Colonic mucosa (tissue), 4 donors: ENCODE measurements at regions not wholly inside any gene's neighbourhood (a gene's known extent, or its start where the extent isn't known, plus 50 kb on each side); places are given as distances from the start of the nearest gene placed in this dataset.

Experiments
- DNase-seq: peaks from one replicate; pipeline ENCODE4 v3.0.0-alpha.2; 2020
- H3K27ac ChIP-seq: fragments of 200-600 bp; one replicate; pipeline ENCODE4 v1.8.0; 2021
- H3K27me3 ChIP-seq: fragments of 200-600 bp; one replicate; pipeline ENCODE4 v1.8.0; 2021
- H3K36me3 ChIP-seq: fragments of 200-600 bp; one replicate; pipeline ENCODE4 v1.8.0; 2021
- H3K4me1 ChIP-seq: fragments of 200-600 bp; one replicate; pipeline ENCODE4 v1.8.0; 2021; ENCODE audit warnings: mild to moderate bottlenecking
- H3K4me3 ChIP-seq: fragments of 200-600 bp; one replicate; pipeline ENCODE4 v1.8.0; 2021
- H3K9ac ChIP-seq, 2 donors: one replicate each; pipeline ENCODE4 v1.7.0; 2013; ENCODE audit warnings: control low read depth in 2 of 2, low read depth in 2 of 2, low read length in 2 of 2
- H3K9me3 ChIP-seq: fragments of 200-600 bp; one replicate; pipeline ENCODE4 v1.8.0; 2021
- intact Hi-C: fragments of 100-400 bp; cut with DNase I; formaldehyde crosslinking; loops from one replicate; pipeline ENCODE4 v1.14.1; 2022
- TF ChIP-seq, protein P1 (sequence below): fragments of 200-600 bp; IDR thresholded peaks from one replicate; pipeline ENCODE4 v1.8.0; 2022; ENCODE audit warnings: antibody characterized with exemption, mild to moderate bottlenecking
- donor health status: healthy.
- donor health status: DM: no; HTN: no; CAD: no.
- donor health status: DM: no; HTN: no; CAD: no.

DNA sequence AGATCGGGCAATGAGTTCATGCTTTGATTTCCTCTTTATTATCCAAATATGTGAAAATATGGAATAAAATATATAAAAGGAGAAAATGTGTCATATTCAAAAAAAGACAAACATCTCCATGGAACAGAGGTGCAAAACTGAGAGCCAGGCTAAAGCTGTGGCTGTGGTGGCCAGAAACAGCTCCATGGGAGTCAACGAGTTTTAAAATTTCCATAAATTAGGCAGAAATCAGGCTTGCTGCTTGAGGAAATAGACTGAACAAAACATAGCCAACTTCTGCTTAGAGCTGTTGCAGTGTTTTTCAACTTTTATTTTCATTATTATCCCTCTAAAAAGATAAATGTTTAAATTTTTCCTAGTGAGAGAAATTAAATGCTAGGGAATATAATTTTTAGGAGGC is 110.8 kb upstream of the SLC30A5 start:
- no peak for DNase-seq
- Histone ChIP-seq H3K27me3 (no peaks in the 10 kb centered on the region), H3K36me3 (no peaks in the 10 kb centered on the region), H3K9ac (no peak overlapping the region), H3K9me3 (no peaks in the 10 kb centered on the region), H3K27ac (no peak overlapping the region), H3K4me1 (no peaks in the 10 kb centered on the region), H3K4me3 (no peak overlapping the region)
- TF ChIP-seq, protein P1, sequence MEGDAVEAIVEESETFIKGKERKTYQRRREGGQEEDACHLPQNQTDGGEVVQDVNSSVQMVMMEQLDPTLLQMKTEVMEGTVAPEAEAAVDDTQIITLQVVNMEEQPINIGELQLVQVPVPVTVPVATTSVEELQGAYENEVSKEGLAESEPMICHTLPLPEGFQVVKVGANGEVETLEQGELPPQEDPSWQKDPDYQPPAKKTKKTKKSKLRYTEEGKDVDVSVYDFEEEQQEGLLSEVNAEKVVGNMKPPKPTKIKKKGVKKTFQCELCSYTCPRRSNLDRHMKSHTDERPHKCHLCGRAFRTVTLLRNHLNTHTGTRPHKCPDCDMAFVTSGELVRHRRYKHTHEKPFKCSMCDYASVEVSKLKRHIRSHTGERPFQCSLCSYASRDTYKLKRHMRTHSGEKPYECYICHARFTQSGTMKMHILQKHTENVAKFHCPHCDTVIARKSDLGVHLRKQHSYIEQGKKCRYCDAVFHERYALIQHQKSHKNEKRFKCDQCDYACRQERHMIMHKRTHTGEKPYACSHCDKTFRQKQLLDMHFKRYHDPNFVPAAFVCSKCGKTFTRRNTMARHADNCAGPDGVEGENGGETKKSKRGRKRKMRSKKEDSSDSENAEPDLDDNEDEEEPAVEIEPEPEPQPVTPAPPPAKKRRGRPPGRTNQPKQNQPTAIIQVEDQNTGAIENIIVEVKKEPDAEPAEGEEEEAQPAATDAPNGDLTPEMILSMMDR: no peak
- intact Hi-C loops: no loop called here

DNA sequence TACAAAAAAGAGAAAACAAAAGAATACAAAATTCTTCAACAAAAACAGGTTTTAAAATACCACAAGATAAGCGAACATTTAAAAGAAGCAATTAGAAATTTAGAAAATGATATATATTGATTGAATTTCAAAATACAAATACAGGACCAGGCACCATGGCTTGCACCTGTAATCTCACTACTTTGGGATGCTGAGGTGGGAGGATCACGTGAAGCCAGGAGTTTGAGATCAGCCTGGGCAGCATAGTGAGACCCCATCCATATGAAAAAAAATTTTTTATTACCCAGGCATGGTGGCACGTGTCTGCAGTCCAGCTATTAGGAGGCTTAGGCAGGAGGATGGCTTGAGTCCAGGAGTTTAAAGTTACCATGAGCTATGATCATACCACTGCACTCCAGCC is 109.9 kb upstream of the SLC30A5 start:
- no peak overlapping the region for H3K27ac ChIP-seq
- intact Hi-C loops: no loop called here

GRCh38 chr5:68991279-68992084 is 102.3 kb upstream of the SLC30A5 start:
- Histone ChIP-seq H3K27me3 (no peaks in the 10 kb centered on the region), H3K27ac (no peak overlapping the region), H3K9me3 (no peaks in the 10 kb centered on the region), H3K4me3 (no peak overlapping the region), H3K36me3 (no peaks in the 10 kb centered on the region), H3K4me1 (no peaks in the 10 kb centered on the region), H3K9ac (no peak overlapping the region)
- TF ChIP-seq, protein P1: no peak
- intact Hi-C loops: no loop called here
- DNase-seq: no peak

More for the DNA sequence above, 109.9 kb upstream of the SLC30A5 start:
- Histone ChIP-seq H3K9ac (no peak overlapping the region), H3K4me3 (no peak overlapping the region), H3K27me3 (no peaks in the 10 kb centered on the region), H3K9me3 (no peaks in the 10 kb centered on the region), H3K4me1 (no peaks in the 10 kb centered on the region), H3K36me3 (no peaks in the 10 kb centered on the region)
- no peak for DNase-seq
- TF ChIP-seq, protein P1: no peak

- intact Hi-C loops: no loop called here
- Histone ChIP-seq H3K4me1 (no peaks in the 10 kb centered on the region), H3K4me3 (no peak overlapping the region), H3K27me3 (no peaks in the 10 kb centered on the region), H3K9ac (no peak overlapping the region), H3K9me3 (no peaks in the 10 kb centered on the region), H3K27ac (no peak overlapping the region), H3K36me3 (no peaks in the 10 kb centered on the region)
- DNase-seq: no peak
- TF ChIP-seq, protein P1: no peak
Observed at GRCh38 chr5:68994645-68995044, 99.2 kb upstream of the SLC30A5 start.

DNA sequence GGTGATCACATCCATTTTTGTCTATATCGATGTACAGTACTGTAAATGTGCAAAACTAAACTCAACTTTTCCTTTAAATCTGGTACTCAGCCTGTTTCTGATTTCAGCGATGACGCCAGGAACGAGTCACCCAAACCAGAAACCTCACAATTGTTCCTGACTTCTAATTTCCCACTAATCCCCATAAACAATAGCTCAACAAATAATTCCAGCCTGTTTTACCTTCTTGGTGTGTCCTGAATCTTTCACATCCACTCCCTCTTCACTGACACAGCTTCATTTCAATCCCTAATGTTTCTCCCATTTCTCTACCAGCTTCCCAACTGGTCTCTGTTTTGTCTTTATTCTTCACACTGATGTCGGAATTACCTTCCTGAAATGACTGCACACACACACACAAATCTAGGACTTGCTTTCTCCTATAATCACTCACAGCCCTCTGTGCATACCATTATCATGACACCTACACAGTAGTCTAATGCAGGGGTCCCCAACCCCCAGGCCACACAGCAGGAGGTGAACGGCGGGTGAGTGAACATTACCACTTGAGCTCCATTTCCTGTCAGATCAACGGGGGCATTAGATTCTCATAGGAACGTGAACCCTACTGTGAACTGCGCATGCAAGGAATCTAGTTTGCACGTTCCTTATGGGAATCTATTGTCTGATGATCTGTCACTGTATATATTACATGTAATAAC is 97.8 kb upstream of the SLC30A5 start:
- intact Hi-C loops: no loop called here
- TF ChIP-seq, protein P1: no peak
- H3K27ac ChIP-seq: no peak overlapping the region

More for the DNA sequence above, 97.8 kb upstream of the SLC30A5 start:
- Histone ChIP-seq H3K9ac (no peak overlapping the region), H3K4me3 (no peak overlapping the region), H3K36me3 (no peaks in the 10 kb centered on the region), H3K4me1 (no peaks in the 10 kb centered on the region), H3K9me3 (no peaks in the 10 kb centered on the region), H3K27me3 (no peaks in the 10 kb centered on the region)
- no peak for DNase-seq
